ENCODE measurements at regions not wholly inside any gene's neighbourhood (a gene's known extent, or its start where the extent isn't known, plus 50 kb on each side); places are given as distances from the start of the nearest gene placed in this dataset.

- no peak for FAIRE-seq
- CTCF ChIA-PET (ENCODE audit: partially characterized antibody): no interaction called here
Measured at GRCh38 chr17:71969500-71969899, 151.3 kb upstream of the SOX9 start.

More at GRCh38 chr17:71969500-71969899, 151.3 kb upstream of the SOX9 start:
- Histone ChIP-seq H2BK120ac (replicated peaks; ENCODE audit: low read depth, low read length) (no peak overlapping the region), H3K56ac (replicated peaks; ENCODE audit: insufficient read length, low read depth, low read length) (no peak overlapping the region), H3K27ac (ENCODE audit: low read depth, low read length) (no peak overlapping the region), H2AFZ (ENCODE audit: low read length) (no peak overlapping the region), H2BK15ac (ENCODE audit: low read length) (no peak overlapping the region), H4K91ac (replicated peaks; ENCODE audit: insufficient read length, low read length) (no peak overlapping the region), H2BK5ac (ENCODE audit: low read depth, low read length) (no peak overlapping the region), H2BK12ac (ENCODE audit: low read depth, low read length) (no peak overlapping the region), H3K79me2 (ENCODE audit: control insufficient read depth in 1 of 2, insufficient read depth in 2 of 2, low read length in 2 of 2) (no peaks in the 10 kb centered on the region), H3K23me2 (ENCODE audit: low read depth, low read length) (no peaks in the 10 kb centered on the region), H3K14ac (ENCODE audit: insufficient read length) (no peak overlapping the region), H2BK20ac (ENCODE audit: low read length) (no peak overlapping the region), H3K4me2 (ENCODE audit: insufficient read depth in 1 of 2, low read depth in 2 of 2, low read length in 2 of 2) (no peak overlapping the region), H3K4me3 (ENCODE audit: extremely low read depth in 1 of 4, insufficient read depth in 2 of 4, low read depth in 3 of 4, low read length in 4 of 4) (no peak overlapping the region), H4K20me1 (replicated peaks in 1 of 2; ENCODE audit: control insufficient read depth in 1 of 2, insufficient read depth in 2 of 2, low read length in 2 of 2) (no peaks in the 10 kb centered on the region), H3K4me1 (replicated peaks in 1 of 4; ENCODE audit: control insufficient read depth in 3 of 4, insufficient read depth in 4 of 4, low read length in 3 of 4) (no peaks in the 10 kb centered on the region), H3K36me3 (ENCODE audit: control insufficient read depth in 2 of 4, insufficient read depth in 4 of 4, low read length in 3 of 4) (no peaks in the 10 kb centered on the region), H4K5ac (ENCODE audit: insufficient read length, low read depth, low read length) (no peak overlapping the region), H4K8ac (ENCODE audit: extremely low read depth, insufficient read depth, low read length) (no peak overlapping the region), H3K27me3 (replicated peaks in 1 of 4; ENCODE audit: control insufficient read depth in 3 of 4, extremely low read depth in 1 of 4, insufficient read depth in 3 of 4, low read length in 3 of 4) (no peaks in the 10 kb centered on the region), H3K4ac (replicated peaks; ENCODE audit: insufficient read length, low read depth, low read length) (no peak overlapping the region), H3K9me3 (ENCODE audit: insufficient read depth in 2 of 2, low read depth in 1 of 2, low read length in 1 of 2) (no peaks in the 10 kb centered on the region), H3K79me1 (ENCODE audit: low read depth, low read length) (no peaks in the 10 kb centered on the region), H3K23ac (ENCODE audit: insufficient read length) (no peak overlapping the region), H2AK5ac (ENCODE audit: low read depth, low read length) (no peak overlapping the region), H3K18ac (ENCODE audit: extremely low read depth, low read length) (no peak overlapping the region), H3K9ac (replicated peaks in 1 of 4; ENCODE audit: extremely low read depth in 1 of 4, low read depth in 3 of 4, low read length in 3 of 4) (no peak overlapping the region)
- POLR2A ChIA-PET (ENCODE audit: partially characterized antibody): no interaction called here
- no peak for TF ChIP-seq GABPA (IDR thresholded peaks at IDR 0.05; ENCODE audit: borderline replicate concordance, insufficient read depth, low read length)
- no peak for TF ChIP-seq EGR1 (IDR thresholded peaks at IDR 0.05; ENCODE audit: borderline replicate concordance, low read depth, low read length)
- TF ChIP-seq ATF3 (IDR thresholded peaks at IDR 0.05; ENCODE audit: insufficient read depth, low read depth, low read length): no peak
- no peak for TF ChIP-seq SIRT6 (IDR thresholded peaks at IDR 0.05; ENCODE audit: low read length)
- no peak for DNase-seq (ENCODE audit: low read depth in 1 of 2, low spot score in 2 of 2)
